ENCODE measurements at regions not wholly inside any gene's neighbourhood (a gene's known extent, or its start where the extent isn't known, plus 50 kb on each side); places are given as distances from the start of the nearest gene placed in this dataset.
"Not testable (repeated sequence)": the region's sequence is repeated elsewhere in the genome, so short reads cannot be mapped to it uniquely, and the experiment has no call there.

DNA sequence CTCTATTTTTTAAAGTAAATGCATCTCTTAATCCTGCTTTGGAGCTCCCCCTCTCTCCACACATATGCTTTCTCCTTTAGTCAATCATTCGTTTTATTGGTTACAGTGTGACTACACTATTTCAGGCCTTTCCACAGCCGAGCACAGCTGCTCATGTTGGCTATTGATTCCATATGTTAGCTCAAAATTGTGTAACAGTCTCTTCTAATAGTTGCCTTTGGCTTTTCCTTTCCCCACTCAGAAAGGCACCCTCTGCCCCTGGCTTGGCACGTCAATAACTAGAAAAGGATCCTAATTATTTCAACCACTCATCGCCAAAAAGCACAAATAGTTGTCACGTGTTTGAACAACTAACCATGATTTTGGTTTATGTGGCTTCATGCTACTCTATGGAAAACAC is 410.3 kb upstream of the SLC35B3 start:
- ATAC-seq (no peak), DNase-seq (no peak)
- Histone ChIP-seq H3K36me3 (no peaks in the 10 kb centered on the region), H3K9me3 (no peaks in the 10 kb centered on the region), H3K27ac (no peak overlapping the region), H3K4me3 (no peak overlapping the region), H3K4me1 (no peaks in the 10 kb centered on the region), H3K27me3 (no peaks in the 10 kb centered on the region)
- TF ChIP-seq, protein P1, sequence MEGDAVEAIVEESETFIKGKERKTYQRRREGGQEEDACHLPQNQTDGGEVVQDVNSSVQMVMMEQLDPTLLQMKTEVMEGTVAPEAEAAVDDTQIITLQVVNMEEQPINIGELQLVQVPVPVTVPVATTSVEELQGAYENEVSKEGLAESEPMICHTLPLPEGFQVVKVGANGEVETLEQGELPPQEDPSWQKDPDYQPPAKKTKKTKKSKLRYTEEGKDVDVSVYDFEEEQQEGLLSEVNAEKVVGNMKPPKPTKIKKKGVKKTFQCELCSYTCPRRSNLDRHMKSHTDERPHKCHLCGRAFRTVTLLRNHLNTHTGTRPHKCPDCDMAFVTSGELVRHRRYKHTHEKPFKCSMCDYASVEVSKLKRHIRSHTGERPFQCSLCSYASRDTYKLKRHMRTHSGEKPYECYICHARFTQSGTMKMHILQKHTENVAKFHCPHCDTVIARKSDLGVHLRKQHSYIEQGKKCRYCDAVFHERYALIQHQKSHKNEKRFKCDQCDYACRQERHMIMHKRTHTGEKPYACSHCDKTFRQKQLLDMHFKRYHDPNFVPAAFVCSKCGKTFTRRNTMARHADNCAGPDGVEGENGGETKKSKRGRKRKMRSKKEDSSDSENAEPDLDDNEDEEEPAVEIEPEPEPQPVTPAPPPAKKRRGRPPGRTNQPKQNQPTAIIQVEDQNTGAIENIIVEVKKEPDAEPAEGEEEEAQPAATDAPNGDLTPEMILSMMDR (IDR thresholded peaks at IDR 0.05) = no peak
- intact Hi-C loops (cut with DNase I) = no loop called here

- H3K4me3 ChIP-seq = no peak overlapping the region
- H3K9me3 ChIP-seq = no peaks in the 10 kb centered on the region
- H3K4me1 ChIP-seq = no peaks in the 10 kb centered on the region
- intact Hi-C loops (cut with DNase I) = no loop called here
- H3K27me3 ChIP-seq = no peaks in the 10 kb centered on the region
- H3K27ac ChIP-seq = no peak overlapping the region
- H3K36me3 ChIP-seq = no peaks in the 10 kb centered on the region
- no peak for ATAC-seq
- DNase-seq = no peak
- TF ChIP-seq, protein P1 (IDR thresholded peaks at IDR 0.05) = no peak
Observed at GRCh38 chr6:8844968-8845367, 409.6 kb upstream of the SLC35B3 start.

DNA sequence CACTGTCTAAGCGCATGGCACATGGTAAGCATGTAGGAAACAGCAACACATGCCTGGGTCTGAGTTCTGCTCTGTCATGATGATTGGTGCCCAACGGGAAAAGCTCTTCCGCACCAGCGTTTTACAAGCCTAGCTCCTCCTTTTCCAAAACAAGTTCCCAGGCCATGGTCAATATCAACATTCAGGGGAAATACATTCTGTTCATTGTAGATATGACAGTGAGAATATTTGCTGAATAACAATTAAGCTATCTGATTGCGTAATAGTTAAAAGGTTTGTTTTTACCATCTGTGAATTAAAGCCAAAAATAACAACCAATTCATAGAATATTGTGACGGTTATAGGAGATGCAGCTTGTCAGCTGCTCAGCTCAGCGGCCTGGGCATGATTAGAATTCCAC is 404.3 kb upstream of the SLC35B3 start:
- Histone ChIP-seq H3K9me3 (no peaks in the 10 kb centered on the region), H3K36me3 (no peaks in the 10 kb centered on the region), H3K4me3 (no peak overlapping the region), H3K4me1 (no peaks in the 10 kb centered on the region), H3K27ac (no peak overlapping the region), H3K27me3 (no peaks in the 10 kb centered on the region)
- DNase-seq (no peak), ATAC-seq (no peak)
- intact Hi-C loops (cut with DNase I) = no loop called here
- TF ChIP-seq, protein P1 (IDR thresholded peaks at IDR 0.05) = no peak

DNA sequence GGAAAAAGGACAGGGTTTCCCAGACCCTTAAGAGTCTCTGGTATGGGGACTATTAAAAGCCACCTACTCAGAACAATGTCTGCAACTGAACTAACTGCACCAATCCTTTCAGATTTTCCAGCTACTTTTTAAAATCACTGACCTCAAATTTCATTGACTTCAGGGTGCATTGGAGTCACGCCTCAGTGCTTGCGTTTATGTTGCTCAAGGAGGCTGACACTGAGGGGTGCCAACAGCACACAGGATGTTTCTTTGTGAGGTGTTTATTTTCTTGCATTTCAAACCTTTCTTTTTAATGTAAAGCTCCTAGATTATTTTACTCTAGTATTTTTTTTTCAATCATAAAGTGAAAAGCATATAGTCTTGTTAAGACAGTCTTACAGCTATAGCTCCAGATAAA is 402.0 kb upstream of the SLC35B3 start:
- TF ChIP-seq, protein P1 (IDR thresholded peaks at IDR 0.05) = no peak
- ATAC-seq = no peak
- H3K27me3 ChIP-seq = no peaks in the 10 kb centered on the region
- no peaks in the 10 kb centered on the region for H3K36me3 ChIP-seq
- no peaks in the 10 kb centered on the region for H3K4me1 ChIP-seq
- no peak overlapping the region for H3K4me3 ChIP-seq
- H3K9me3 ChIP-seq = no peaks in the 10 kb centered on the region
- no peak for DNase-seq
- intact Hi-C loops (cut with DNase I) = no loop called here
- H3K27ac ChIP-seq = no peak overlapping the region

DNA sequence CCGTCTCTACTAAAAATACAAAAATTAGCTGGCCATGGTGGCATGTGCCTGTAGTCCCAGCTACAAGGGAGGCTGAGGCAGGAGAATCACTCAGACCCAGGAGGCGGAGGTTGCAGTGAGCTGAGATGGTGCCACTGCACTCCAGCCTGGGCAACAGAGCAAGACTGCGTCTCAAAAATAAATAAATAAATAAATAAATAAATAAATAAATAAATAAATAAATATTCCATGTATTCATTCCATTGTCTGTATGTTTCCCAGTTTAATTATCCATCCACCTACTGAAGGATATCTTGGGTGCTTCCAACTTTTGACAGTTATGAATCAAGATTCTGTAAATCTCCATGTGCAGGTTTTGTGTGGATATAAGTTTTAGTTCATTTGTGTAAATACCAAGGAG is 397.4 kb upstream of the SLC35B3 start:
- intact Hi-C loops (cut with DNase I); H3K36me3 ChIP-seq; H3K27me3 ChIP-seq; DNase-seq; H3K27ac ChIP-seq; ATAC-seq; H3K4me1 ChIP-seq; H3K4me3 ChIP-seq; H3K9me3 ChIP-seq: not testable (repeated sequence)

DNA sequence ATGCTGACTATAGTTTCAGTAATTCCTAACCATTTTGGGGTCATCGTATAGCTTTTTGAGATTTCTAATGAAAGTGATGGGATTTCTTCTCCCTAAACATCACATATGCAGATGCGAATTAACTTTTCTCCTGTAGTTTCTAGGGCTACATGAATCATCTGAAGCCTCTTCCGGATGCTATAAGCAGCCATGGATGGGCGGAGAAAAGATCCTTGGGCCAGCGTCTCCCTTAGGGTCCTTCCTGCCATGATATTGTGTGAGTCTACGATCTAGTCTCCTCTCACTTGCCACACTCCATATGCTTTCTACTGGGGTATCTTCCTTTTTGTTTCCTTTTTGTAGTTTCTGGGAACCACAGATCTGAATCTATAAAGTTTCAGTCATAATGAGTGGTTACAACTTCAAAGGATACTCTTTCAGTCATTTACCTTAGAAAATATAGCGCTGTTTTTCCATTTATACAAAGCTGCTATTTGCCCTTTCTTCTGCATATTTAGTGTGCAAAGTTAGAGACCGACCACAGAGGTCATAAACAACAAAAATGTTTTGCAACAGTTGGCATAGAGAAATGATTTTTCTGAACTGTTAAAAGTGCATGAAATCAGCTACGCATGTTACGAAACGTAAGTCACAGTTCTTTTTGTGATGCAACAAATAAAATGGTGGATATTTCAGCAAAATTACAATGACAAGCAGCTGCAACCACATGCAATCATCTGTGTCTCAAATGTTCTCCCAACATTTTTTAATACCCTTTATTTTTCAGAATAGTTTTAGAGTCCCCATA is 396.2 kb upstream of the SLC35B3 start:
- H3K27me3 ChIP-seq = no peaks in the 10 kb centered on the region
- TF ChIP-seq, protein P1 (IDR thresholded peaks at IDR 0.05) = no peak
- no peak overlapping the region for H3K27ac ChIP-seq
- H3K36me3 ChIP-seq = no peaks in the 10 kb centered on the region
- no peak for ATAC-seq
- no peaks in the 10 kb centered on the region for H3K4me1 ChIP-seq
- no peak overlapping the region for H3K4me3 ChIP-seq
- intact Hi-C loops (cut with DNase I) = no loop called here
- no peak for DNase-seq
- H3K9me3 ChIP-seq = no peaks in the 10 kb centered on the region

All from upper lobe of right lung (tissue), 1 donor.